ENCODE measurements at regions not wholly inside any gene's neighbourhood (a gene's known extent, or its start where the extent isn't known, plus 50 kb on each side); places are given as distances from the start of the nearest gene placed in this dataset.

- TF ChIP-seq CTCF (IDR thresholded peaks at IDR 0.05; ENCODE audit: insufficient read depth in 1 of 2, low read depth in 1 of 2, low read length in 1 of 2, severe bottlenecking in 1 of 2, unreplicated experiment in 1 of 2) = no peak
- H3K36me3 ChIP-seq (ENCODE audit: control insufficient read depth, insufficient read depth, low read length) = no peaks in the 10 kb centered on the region
- ChIA-PET POLR2A (no interaction called here), CTCF (no interaction called here)
- no peaks in the 10 kb centered on the region for H3K4me1 ChIP-seq
- Mint-ChIP-seq H3K27me3 (ENCODE audit: insufficient read depth, unreplicated experiment) (peaks cover 9% of the 10 kb centered on the region), H3K27ac (ENCODE audit: unreplicated experiment) (no peak overlapping the region), H3K36me3 (ENCODE audit: insufficient read depth, unreplicated experiment) (no peaks in the 10 kb centered on the region), H3K4me1 (ENCODE audit: low read depth, unreplicated experiment) (no peaks in the 10 kb centered on the region), H3K9me3 (ENCODE audit: unreplicated experiment) (peaks cover 16% of the 10 kb centered on the region), H3K4me3 (ENCODE audit: unreplicated experiment) (no peak overlapping the region)
- H3K9me3 ChIP-seq = 0 out of 2 replicates have a peak, but pooled peaks cover 6% of the 10 kb centered on the region
- no peak for DNase-seq
- H3K4me3 ChIP-seq (ENCODE audit: low read depth, low read length) = no peak overlapping the region
- no TSS peak for BruUV-seq (replicated peaks)
- intact Hi-C loops (cut with micrococcal nuclease; ENCODE audit: unreplicated experiment) = no loop called here
- H3K27me3 ChIP-seq (replicated peaks; ENCODE audit: control insufficient read depth, insufficient read depth, low read length) = no peaks in the 10 kb centered on the region; the same call in 1 of the 2 replicates
Measured at GRCh38 chr17:33756021-33756420, 462.9 kb upstream of the ASIC2 start.

- Histone ChIP-seq H3K36me3 (ENCODE audit: control insufficient read depth, insufficient read depth, low read length) (no peaks in the 10 kb centered on the region), H3K9me3 (no peaks in the 10 kb centered on the region), H3K4me1 (no peaks in the 10 kb centered on the region), H3K4me3 (ENCODE audit: low read depth, low read length) (no peak overlapping the region), H3K27me3 (replicated peaks; ENCODE audit: control insufficient read depth, insufficient read depth, low read length) (no peaks in the 10 kb centered on the region; the same call in 1 of the 2 replicates)
- no peak overlapping the region for H3K27ac Mint-ChIP-seq (ENCODE audit: unreplicated experiment)
- CTCF ChIA-PET = no interaction called here
- H3K36me3 Mint-ChIP-seq (ENCODE audit: insufficient read depth, unreplicated experiment) = no peaks in the 10 kb centered on the region
- TF ChIP-seq CTCF (IDR thresholded peaks at IDR 0.05; ENCODE audit: insufficient read depth in 1 of 2, low read depth in 1 of 2, low read length in 1 of 2, severe bottlenecking in 1 of 2, unreplicated experiment in 1 of 2) = no peak
- no peaks in the 10 kb centered on the region for H3K9me3 Mint-ChIP-seq (ENCODE audit: unreplicated experiment)
- intact Hi-C loops (cut with micrococcal nuclease; ENCODE audit: unreplicated experiment) = no loop called here
- H3K4me3 Mint-ChIP-seq (ENCODE audit: unreplicated experiment) = no peak overlapping the region
- BruUV-seq (replicated peaks) = no TSS peak
- POLR2A ChIA-PET = no interaction called here
- H3K4me1 Mint-ChIP-seq (ENCODE audit: low read depth, unreplicated experiment) = no peaks in the 10 kb centered on the region
- DNase-seq = no peak
- H3K27me3 Mint-ChIP-seq (ENCODE audit: insufficient read depth, unreplicated experiment) = peaks cover 7% of the 10 kb centered on the region
Measured at GRCh38 chr17:33765871-33766270, 472.8 kb upstream of the ASIC2 start.

- ChIA-PET POLR2A (no interaction called here), CTCF (no interaction called here)
- Histone ChIP-seq H3K36me3 (ENCODE audit: control insufficient read depth, insufficient read depth, low read length) (no peaks in the 10 kb centered on the region), H3K9me3 (no peaks in the 10 kb centered on the region), H3K4me3 (ENCODE audit: low read depth, low read length) (no peak overlapping the region), H3K4me1 (no peaks in the 10 kb centered on the region), H3K27me3 (replicated peaks; ENCODE audit: control insufficient read depth, insufficient read depth, low read length) (no peaks in the 10 kb centered on the region)
- BruUV-seq (replicated peaks) = no TSS peak
- Mint-ChIP-seq H3K27ac (ENCODE audit: unreplicated experiment) (no peak overlapping the region), H3K4me3 (ENCODE audit: unreplicated experiment) (no peak overlapping the region), H3K27me3 (ENCODE audit: insufficient read depth, unreplicated experiment) (peaks cover 4% of the 10 kb centered on the region), H3K4me1 (ENCODE audit: low read depth, unreplicated experiment) (no peaks in the 10 kb centered on the region), H3K9me3 (ENCODE audit: unreplicated experiment) (no peaks in the 10 kb centered on the region), H3K36me3 (ENCODE audit: insufficient read depth, unreplicated experiment) (no peaks in the 10 kb centered on the region)
- TF ChIP-seq CTCF (IDR thresholded peaks at IDR 0.05; ENCODE audit: insufficient read depth in 1 of 2, low read depth in 1 of 2, low read length in 1 of 2, severe bottlenecking in 1 of 2, unreplicated experiment in 1 of 2) = no peak
- intact Hi-C loops (cut with micrococcal nuclease; ENCODE audit: unreplicated experiment) = no loop called here
- DNase-seq = no peak
Measured at GRCh38 chr17:33766721-33767120, 473.6 kb upstream of the ASIC2 start.
